ENCODE measurements at regions not wholly inside any gene's neighbourhood (a gene's known extent, or its start where the extent isn't known, plus 50 kb on each side); places are given as distances from the start of the nearest gene placed in this dataset.

- DNase-seq = no peak
These were observed 413.4 kb downstream of the SOX9 start for GRCh38 chr17:72534265-72534664.

GRCh38 chr17:72534776-72535175, 414.0 kb downstream of the SOX9 start:
- no peak for DNase-seq

GRCh38 chr17:72535346-72535745, 414.5 kb downstream of the SOX9 start:
- no peak for DNase-seq

GRCh38 chr17:72535779-72536178, 415.0 kb downstream of the SOX9 start:
- no peak for DNase-seq

- DNase-seq = no peak
These were observed 416.0 kb downstream of the SOX9 start for GRCh38 chr17:72536788-72537187.

GRCh38 chr17:72538443-72538842, 417.6 kb downstream of the SOX9 start:
- DNase-seq = no peak

GRCh38 chr17:72538901-72539352, 418.1 kb downstream of the SOX9 start:
- DNase-seq = no peak

- DNase-seq = peak; percentile 86
These were observed 419.4 kb downstream of the SOX9 start for GRCh38 chr17:72539981-72540897.

GRCh38 chr17:72542317-72542716, 421.5 kb downstream of the SOX9 start:
- DNase-seq = no peak

GRCh38 chr17:72545766-72546165, 424.9 kb downstream of the SOX9 start:
- no peak for DNase-seq

- no peak for DNase-seq
These were observed 432.4 kb downstream of the SOX9 start for GRCh38 chr17:72553051-72553755.

- DNase-seq = no peak
These were observed 433.7 kb downstream of the SOX9 start for GRCh38 chr17:72554508-72554907.

GRCh38 chr17:72555052-72555451, 434.2 kb downstream of the SOX9 start:
- DNase-seq = no peak

- peak; percentile 80 for DNase-seq
These were observed 436.4 kb downstream of the SOX9 start for GRCh38 chr17:72556944-72557826.

- DNase-seq = no peak
These were observed 438.2 kb downstream of the SOX9 start for GRCh38 chr17:72558971-72559476.

- DNase-seq = peak; percentile 64
These were observed 439.8 kb downstream of the SOX9 start for GRCh38 chr17:72560303-72561247.

GRCh38 chr17:72561266-72561665, 440.4 kb downstream of the SOX9 start:
- DNase-seq = no peak

- DNase-seq = no peak
These were observed 440.9 kb downstream of the SOX9 start for GRCh38 chr17:72561680-72562079.

GRCh38 chr17:72562615-72563188, 441.9 kb downstream of the SOX9 start:
- DNase-seq = no peak

GRCh38 chr17:72563952-72564351, 443.1 kb downstream of the SOX9 start:
- DNase-seq = no peak

- DNase-seq = no peak
These were observed 444.2 kb downstream of the SOX9 start for GRCh38 chr17:72565006-72565405.
